Right lobe of liver (tissue), 6 donors: ENCODE measurements at regions not wholly inside any gene's neighbourhood (a gene's known extent, or its start where the extent isn't known, plus 50 kb on each side); places are given as distances from the start of the nearest gene placed in this dataset.

Source experiments
- ATAC-seq, 4 donors: fragments of 200-7000 bp; cut with Tn5 transposase; one replicate each; pipeline ENCODE4 v1.9.1; 2020; ENCODE audit warnings: mild to moderate bottlenecking in 4 of 4, moderate library complexity in 4 of 4
- DNase-seq, 3 donors: peaks; one replicate each; pipeline ENCODE4 v3.0.0-alpha.2; 2020
- H3K27ac ChIP-seq, 3 donors: fragments of 200-600 bp; one replicate each; pipeline ENCODE4 v1.8.0; 2022
- H3K27me3 ChIP-seq, 2 donors: fragments of 200-600 bp; one replicate each; pipeline ENCODE4 v1.8.0; 2022
- H3K36me3 ChIP-seq, 4 donors: fragments of 200-600 bp; sonication (generic) in 1 of 4; one replicate each; pipeline versions ENCODE4 v1.5.1 to v1.8.0; 2017 to 2022; ENCODE audit warnings: control low read depth in 1 of 4
- H3K4me1 ChIP-seq, 4 donors: fragments of 200-600 bp; sonication (generic) in 1 of 4; one replicate each; pipeline versions ENCODE4 v1.5.1 to v1.8.0; 2017 to 2022; ENCODE audit warnings: control low read depth in 1 of 4
- H3K4me3 ChIP-seq, 3 donors: fragments of 200-600 bp; one replicate each; pipeline ENCODE4 v1.8.0; 2022
- H3K9me3 ChIP-seq, 4 donors: fragments of 200-600 bp; sonication (generic) in 1 of 4; one replicate each; pipeline versions ENCODE4 v1.5.1 to v1.8.0; 2017 to 2022; ENCODE audit warnings: control low read depth in 1 of 4
- POLR2A ChIP-seq: fragments of 450-650 bp; IDR thresholded peaks from one replicate; pipeline ENCODE4 v1.6.1; 2017; ENCODE audit warnings: antibody characterized with exemption, mild to moderate bottlenecking
- WGBS: methylation state at CpG from one replicate; pipeline ENCODE4 v1.1.6; 2018; ENCODE audit warnings: low coverage, low lambda C conversion rate; ENCODE audit not compliant: insufficient coverage; ENCODE audit errors: missing lambda C conversion rate; 5-methylcytosine and 5-hydroxymethylcytosine counted together
- intact Hi-C, 2 donors: fragments of 100-400 bp; cut with DNase I; formaldehyde crosslinking; loops; one replicate each; pipeline versions ENCODE4 v1.11.2 to v1.14.1; 2022
- TF ChIP-seq, protein P1 (sequence below), 4 donors: fragments of 200-600 bp in 3 of 4; fragments of 450-650 bp in 1 of 4; IDR thresholded peaks; one replicate each; pipeline versions ENCODE4 v1.5.1 to v1.8.0; 2016 to 2022; ENCODE audit warnings: antibody characterized with exemption in 4 of 4, mild to moderate bottlenecking in 2 of 4
- donor health status: DM: no; HTN: yes; CAD: no.
- donor health status: DM: no; HTN: no; CAD: no.
- donor health status: DM: no; HTN: no; CAD: no.
- donor health status: DM: no; HTN: yes; CAD: no.
- donor health status: DM: no; HTN: yes; CAD: no.

DNA sequence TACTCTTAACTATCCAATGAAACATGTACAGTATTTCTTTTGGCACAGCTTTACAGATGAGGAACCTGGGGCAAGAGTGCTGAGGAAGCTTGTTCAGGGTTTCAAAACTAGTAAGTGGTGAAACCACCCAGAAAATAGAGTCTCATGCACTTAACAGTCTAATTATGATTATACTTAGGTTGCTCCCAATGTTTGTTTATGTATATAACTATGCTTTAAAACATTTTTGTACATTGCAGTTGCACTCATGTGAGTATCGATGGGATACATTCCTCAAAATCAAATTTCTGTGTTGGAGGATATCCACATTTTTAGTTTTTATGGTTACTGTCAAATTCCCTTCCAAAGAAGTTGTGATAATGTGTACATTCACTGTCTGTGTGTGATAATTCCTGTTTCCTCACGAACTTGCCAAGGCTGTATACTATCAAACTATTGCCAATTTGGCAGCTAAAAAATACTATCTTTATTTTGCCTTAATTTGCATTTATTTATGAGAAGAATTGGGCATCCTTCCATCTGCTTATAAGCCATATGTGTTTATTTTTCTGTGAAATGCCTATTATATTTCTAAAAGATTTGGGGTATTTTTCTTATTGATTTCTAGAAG lies 143.9 kb upstream of the SSTR1 start:
- Histone ChIP-seq H3K36me3 (no peaks in the 10 kb centered on the region), H3K4me1 (no peaks in the 10 kb centered on the region), H3K9me3 (no peaks in the 10 kb centered on the region), H3K4me3 (no peak overlapping the region), H3K27ac (no peak overlapping the region), H3K27me3 (no peaks in the 10 kb centered on the region)
- WGBS = 47% methylated on average over 2 of the region's 2 CpGs
- ATAC-seq (no peak), DNase-seq (no peak)
- intact Hi-C loops = no loop called here
- no peak for TF ChIP-seq POLR2A
- TF ChIP-seq, protein P1, sequence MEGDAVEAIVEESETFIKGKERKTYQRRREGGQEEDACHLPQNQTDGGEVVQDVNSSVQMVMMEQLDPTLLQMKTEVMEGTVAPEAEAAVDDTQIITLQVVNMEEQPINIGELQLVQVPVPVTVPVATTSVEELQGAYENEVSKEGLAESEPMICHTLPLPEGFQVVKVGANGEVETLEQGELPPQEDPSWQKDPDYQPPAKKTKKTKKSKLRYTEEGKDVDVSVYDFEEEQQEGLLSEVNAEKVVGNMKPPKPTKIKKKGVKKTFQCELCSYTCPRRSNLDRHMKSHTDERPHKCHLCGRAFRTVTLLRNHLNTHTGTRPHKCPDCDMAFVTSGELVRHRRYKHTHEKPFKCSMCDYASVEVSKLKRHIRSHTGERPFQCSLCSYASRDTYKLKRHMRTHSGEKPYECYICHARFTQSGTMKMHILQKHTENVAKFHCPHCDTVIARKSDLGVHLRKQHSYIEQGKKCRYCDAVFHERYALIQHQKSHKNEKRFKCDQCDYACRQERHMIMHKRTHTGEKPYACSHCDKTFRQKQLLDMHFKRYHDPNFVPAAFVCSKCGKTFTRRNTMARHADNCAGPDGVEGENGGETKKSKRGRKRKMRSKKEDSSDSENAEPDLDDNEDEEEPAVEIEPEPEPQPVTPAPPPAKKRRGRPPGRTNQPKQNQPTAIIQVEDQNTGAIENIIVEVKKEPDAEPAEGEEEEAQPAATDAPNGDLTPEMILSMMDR (IDR thresholded peaks at IDR 0.05) = no peak

DNA sequence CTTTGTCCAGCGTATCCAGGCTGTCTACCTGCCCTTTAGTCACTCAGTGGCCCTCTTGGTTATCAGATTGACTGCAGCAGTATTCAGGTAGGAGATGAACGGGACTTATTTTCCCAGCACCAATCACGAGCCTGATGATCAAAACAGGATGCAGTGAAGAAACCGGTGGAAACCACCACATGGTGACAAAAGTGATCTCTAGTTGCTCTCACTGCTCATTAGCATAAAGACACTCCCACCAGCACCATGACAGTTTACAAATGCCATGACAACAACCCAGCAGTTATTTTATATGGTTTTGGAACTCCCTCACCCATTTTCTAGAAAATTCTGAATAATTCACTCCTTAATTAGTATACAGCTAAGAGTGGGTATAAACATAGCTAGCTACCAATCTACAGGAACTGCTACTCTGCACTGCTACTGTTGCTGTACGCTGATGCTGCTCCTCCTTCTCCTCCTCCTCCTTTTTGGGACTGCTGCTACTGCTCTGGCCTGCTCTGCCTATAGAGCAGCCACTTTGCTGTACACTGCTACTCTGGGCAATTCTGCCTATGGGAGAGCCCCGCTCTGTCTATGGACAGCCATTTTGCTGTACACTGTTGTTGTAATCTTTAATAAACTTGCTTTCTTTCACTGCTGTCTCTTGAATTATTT lies 142.5 kb upstream of the SSTR1 start:
- no peak overlapping the region for H3K4me3 ChIP-seq
- peak in 3 of 4 donors; percentile 28 to 67 (median 36) for ATAC-seq
- DNase-seq = no peak
- TF ChIP-seq, protein P1 (IDR thresholded peaks at IDR 0.05) = no peak
- TF ChIP-seq POLR2A = no peak
- no peaks in the 10 kb centered on the region for H3K9me3 ChIP-seq
- H3K4me1 ChIP-seq = no peaks in the 10 kb centered on the region
- 58% methylated on average over 6 of the region's 6 CpGs for WGBS
- H3K27me3 ChIP-seq = no peaks in the 10 kb centered on the region
- no peak overlapping the region for H3K27ac ChIP-seq
- no peaks in the 10 kb centered on the region for H3K36me3 ChIP-seq
- intact Hi-C loops = no loop called here

DNA sequence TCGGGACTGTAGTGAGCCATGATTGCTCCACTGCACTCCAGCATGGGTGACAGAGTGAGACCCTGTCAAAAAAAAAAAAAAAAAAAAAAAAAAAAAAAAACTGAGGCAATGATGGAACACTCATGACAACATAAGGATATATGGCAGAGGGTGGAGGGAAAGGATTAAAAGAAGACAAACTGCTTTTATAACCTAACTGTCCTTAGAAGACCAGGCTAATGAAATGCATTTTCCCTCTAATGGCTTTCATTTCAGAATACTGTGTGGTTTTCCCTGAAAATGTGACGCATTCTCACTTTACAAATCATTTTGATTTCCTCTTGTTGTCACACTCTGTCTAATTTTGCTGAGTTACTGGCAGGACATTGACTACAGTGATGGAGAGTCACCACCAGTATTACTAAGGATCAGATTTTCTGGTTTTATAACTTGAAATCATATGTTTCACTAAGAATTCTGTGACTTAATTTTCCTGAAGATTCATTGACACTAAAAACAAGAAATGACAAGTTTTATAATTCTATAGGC lies 137.6 kb upstream of the SSTR1 start:
- no peak for TF ChIP-seq POLR2A
- TF ChIP-seq, protein P1 (IDR thresholded peaks at IDR 0.05) = no peak
- ATAC-seq = no peak
- 73% methylated on average over 1 of the region's 2 CpGs for WGBS
- DNase-seq = no peak
- H3K4me3 ChIP-seq = no peak overlapping the region
- H3K9me3 ChIP-seq = no peaks in the 10 kb centered on the region
- H3K36me3 ChIP-seq = no peaks in the 10 kb centered on the region
- no peaks in the 10 kb centered on the region for H3K4me1 ChIP-seq
- intact Hi-C loops = no loop called here
- H3K27ac ChIP-seq = no peak overlapping the region
- no peaks in the 10 kb centered on the region for H3K27me3 ChIP-seq

DNA sequence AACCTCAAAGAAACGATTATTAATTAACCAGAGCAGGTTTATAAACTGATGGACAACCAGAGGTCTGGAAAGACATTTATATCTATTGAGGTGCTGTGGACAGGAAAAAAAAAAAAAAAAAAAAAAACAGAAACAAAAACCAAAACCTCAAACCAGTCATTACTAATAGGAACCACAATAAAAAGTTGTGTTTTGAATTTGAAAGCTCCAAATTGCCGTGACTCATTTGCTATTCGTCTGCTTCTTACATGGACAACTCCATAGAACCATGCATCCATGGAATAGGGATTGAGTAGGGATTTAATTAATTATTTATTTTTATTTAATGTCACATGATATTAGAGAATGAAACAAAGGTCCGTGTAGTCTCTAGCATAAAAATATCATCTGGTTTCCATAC lies 134.1 kb upstream of the SSTR1 start:
- Histone ChIP-seq H3K27me3 (no peaks in the 10 kb centered on the region), H3K4me3 (no peak overlapping the region), H3K36me3 (no peaks in the 10 kb centered on the region), H3K9me3 (no peaks in the 10 kb centered on the region), H3K4me1 (peaks cover 0 to 2% (median 0%) of the 10 kb centered on the region in 4 donors), H3K27ac (no peak overlapping the region)
- DNase-seq (no peak), ATAC-seq (no peak)
- WGBS = 51% methylated on average over 4 of the region's 4 CpGs
- intact Hi-C loops = no loop called here
- TF ChIP-seq POLR2A = no peak
- TF ChIP-seq, protein P1 (IDR thresholded peaks at IDR 0.05) = no peak
